ENCODE measurements at regions not wholly inside any gene's neighbourhood (a gene's known extent, or its start where the extent isn't known, plus 50 kb on each side); places are given as distances from the start of the nearest gene placed in this dataset.
"Not testable (repeated sequence)": the region's sequence is repeated elsewhere in the genome, so short reads cannot be mapped to it uniquely, and the experiment has no call there.

DNA sequence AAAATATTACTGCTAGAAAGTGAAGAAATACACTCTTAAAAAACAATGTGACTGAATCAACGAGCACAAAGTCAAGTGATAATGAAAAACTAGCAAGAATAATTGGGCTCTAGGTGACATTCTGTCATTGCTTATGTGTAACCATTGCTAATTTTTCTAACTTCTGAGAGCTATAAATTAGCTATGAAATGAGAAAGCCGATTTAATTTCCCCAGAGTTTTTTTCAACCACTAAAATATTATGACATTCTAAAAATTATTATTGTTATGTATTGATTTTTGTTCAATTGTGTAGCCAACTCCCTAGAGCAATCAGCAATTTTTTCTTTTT lies 458.6 kb upstream of the ATXN8OS start:
- DNase-seq, result no peak

DNA sequence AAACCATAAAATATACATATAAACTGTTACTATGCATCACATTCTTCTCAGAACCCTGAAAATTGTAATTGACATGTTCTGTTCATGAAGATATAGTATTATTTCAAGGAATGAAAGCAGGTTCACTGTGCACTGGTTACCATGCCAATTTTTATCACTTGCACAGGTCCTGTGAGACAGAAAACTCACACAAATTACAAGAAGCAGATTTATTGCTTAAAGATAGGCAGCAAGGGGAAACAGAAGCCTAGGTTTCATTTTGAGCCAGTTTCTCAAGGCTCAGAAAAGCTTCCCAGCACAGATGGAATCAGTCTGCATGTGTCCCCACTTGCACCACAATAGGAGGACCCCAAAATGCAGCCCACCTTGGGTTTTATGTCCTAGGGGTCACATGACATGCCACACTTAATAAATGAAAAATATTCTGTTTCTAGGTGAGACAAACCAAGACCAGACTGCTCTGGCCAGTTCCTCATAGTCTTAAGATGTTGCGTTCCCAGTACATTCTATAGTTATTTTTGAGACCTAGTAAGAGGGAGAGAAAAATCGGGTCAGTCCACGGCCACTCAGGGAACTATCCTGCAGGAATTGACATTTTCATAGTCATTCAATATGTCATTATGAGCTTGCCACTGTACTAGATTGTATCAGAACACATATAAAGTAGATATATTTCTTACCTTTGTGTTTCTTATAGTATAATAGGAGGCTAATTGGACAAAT lies 459.1 kb upstream of the ATXN8OS start:
- DNase-seq, result no peak

DNA sequence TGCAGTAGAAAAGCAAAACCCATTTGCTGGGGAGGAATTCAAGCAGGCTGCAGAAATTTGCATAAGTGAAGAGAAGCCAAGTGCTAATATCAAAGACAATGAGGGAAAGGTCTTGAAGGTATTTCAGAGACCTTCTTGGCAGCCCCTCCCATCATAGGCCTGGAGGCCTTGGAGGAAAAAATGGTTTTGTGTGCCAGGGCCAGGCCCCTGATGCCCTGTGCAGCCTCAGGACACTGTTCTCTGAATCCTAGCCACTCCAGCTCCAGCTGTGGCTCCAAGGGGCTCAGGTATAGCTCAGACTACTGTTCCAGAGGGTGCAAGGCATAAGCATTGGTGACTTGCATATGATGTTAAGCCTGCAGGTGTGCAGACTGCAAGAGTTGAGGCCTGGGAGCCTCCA lies 463.2 kb upstream of the ATXN8OS start:
- no peak for DNase-seq

DNA sequence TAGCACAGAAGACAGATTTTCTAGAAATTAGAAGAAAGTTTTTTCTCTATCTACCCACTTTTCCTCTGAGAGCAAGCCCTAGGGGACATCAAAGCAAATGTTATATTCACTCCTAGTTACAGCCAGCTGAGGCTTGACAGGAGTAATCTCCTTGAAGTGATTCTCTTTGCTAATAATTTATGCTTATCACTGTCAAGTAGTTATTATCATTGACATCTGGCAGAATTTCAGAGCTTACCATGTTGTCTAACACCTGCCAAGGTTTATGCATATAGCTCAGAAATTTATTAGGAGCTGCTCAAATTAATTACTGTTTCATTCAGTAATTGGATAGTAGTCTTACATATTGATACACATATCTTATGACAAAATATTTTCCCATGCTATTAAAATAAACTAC lies 465.9 kb upstream of the ATXN8OS start:
- no peak for DNase-seq

DNA sequence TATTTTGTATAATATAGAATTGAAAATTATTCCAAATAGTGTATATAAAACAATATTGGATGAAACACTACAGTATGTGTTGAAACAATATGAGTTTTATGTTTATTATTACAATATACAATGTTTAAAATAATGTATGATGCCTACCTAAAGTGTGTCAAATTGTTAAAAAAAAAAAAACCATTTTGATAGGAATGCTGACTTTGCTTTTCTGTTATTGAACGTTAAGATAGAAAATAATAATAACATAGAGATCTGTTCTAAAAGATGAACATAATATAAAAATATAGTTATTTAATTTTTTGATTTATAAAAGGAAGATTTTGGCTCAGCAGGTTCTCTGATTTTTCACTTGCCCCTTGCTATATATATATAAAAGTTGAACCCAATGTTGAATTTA lies 474.6 kb upstream of the ATXN8OS start:
- DNase-seq, result no peak

DNA sequence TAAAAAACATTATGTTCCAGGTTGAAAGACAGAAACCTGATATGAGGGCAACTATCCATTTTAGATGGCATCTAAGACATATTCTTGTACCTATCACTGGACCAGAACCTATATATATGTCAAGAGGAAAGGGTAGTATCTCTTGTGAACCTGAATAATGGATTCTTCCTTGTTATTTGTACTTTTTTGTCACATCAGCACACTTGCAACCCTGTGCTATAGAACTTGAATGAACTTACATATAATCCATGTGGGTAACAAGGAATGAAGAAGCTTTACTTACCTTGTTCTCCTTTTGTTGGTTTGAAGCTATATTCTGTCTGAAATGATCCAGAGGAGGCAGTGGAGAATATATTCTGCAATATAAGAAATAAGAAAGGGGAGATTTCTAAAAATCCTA lies 483.7 kb upstream of the ATXN8OS start:
- DNase-seq, result no peak

DNA sequence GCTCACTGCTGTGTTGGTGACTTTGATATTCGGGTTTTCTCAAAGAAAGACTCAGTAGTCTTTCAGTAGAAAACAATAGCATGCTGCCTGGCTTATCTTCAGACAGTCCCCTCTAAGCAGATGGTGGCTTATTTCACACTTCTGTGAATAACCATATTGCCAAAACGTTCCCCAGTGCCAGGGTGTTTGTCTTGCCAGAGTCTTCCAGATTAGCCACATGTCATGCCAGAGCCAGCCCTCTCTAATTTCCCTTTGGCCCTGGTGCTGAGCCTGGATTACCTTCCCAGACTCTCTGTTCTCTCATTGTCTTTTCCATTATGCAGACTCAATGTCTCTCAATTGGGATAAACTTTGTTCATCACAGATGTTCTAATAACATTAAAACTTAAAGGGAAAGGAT lies 488.0 kb upstream of the ATXN8OS start:
- no peak for DNase-seq

DNA sequence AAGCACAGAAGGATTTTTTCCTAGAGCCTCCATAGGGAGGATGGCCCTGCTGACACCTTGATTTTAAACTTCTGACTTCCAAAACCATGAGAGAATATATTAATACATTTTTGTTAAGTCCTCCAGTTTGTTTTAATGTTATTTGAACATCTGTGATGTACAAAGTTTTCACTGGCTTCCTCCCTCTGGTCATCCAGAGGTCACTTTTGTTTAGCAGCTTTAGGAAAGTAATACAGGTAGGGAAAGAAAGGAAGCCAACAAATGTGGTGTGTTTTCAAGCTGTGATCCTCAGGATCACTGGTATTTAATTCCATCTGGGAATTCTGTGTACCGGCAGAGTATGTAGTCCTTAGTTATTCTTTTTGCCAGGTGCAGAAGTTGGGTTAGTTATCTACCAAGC lies 488.8 kb upstream of the ATXN8OS start:
- DNase-seq, result no peak

DNA sequence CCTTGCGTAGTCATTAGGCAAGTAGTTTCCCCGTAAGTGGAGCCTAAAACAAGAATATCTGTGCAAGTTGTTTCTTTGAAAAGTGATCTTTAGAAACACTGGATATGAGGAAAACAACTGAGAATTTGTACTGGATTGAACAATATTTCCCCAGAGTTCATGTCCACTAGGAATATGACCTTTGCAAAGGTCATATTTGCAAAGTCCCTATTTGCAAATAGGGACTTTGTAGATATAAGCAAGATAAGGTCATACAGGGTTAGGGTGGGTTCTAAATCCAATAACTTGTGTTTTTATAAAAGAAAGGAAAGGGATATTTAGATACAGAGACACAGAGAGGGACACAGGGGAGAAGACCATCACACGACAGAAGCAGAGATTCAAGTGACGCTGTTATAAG lies 489.2 kb upstream of the ATXN8OS start:
- DNase-seq, result no peak

DNA sequence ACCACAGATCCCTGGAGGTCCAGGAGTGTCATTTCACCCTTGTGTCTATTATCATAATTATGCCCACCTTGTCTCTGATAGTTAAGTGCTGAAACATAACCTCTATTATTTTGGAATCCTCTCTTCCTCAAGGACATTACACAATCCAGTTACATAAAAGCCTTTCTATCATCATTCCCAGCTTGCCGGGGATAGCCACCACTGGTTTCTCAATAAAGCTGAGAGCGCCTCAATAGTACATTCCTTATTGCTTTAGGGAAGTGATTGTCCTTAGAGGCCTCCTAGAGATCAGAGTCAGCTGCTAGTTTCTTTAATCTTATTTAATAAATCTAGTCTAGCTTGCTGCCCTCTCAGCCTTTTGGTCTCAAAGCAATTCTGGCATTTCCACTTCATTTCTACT lies 490.0 kb upstream of the ATXN8OS start:
- no peak for DNase-seq

DNA sequence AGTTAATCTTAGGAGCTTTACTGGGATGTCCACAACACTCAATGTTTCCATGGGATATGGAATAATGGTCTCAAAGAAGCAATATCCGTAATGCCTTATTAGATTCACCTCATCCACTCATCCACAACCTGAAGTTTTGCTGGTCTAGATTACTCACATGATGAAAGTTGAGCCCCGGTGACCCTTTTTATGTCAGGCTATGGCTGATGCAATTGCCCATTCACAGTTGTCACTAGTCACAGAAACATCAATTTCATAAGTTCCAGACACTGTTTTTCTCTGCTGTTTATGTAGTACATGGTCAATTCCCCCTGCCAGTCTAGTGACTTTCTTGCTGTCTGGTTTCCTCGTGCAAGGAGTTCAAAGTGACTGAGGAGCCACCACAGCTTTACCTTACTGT lies 491.2 kb upstream of the ATXN8OS start:
- no peak for DNase-seq

DNA sequence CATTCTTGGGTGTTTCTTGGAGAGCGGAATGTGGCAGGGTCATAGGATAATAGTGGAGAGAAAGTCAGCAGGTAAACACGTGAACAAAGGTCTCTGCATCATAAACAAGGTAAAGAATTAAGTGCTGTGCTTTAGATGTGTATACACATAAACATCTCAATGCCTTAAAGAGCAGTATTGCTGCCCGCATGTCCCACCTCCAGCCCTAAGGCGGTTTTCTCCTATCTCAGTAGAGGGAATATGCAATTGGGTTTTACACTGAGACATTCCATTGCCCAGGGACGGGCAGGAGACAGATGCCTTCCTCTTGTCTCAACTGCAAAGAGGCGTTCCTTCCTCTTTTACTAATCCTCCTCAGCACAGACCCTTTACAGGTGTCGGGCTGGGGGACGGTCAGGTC lies 492.6 kb upstream of the ATXN8OS start:
- not testable (repeated sequence) for DNase-seq

DNA sequence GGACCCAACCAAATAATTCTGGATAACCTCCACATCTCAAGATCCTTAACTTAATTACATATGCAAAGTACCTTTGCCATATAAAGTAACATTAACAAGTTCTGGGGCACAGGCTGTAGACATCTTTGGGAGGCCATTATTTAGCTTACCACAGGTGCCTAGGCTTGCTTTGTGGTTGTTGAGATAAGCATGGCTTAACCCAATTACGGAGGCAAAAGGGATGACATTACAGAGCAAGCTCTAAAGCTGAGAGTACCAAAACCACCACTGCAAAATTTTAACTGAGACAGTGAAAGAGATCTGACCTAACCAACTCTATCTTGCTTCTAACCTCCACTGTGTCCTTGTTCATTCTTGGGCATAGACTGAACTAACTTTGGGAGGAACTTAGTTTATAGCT lies 502.9 kb upstream of the ATXN8OS start:
- DNase-seq, result no peak

DNA sequence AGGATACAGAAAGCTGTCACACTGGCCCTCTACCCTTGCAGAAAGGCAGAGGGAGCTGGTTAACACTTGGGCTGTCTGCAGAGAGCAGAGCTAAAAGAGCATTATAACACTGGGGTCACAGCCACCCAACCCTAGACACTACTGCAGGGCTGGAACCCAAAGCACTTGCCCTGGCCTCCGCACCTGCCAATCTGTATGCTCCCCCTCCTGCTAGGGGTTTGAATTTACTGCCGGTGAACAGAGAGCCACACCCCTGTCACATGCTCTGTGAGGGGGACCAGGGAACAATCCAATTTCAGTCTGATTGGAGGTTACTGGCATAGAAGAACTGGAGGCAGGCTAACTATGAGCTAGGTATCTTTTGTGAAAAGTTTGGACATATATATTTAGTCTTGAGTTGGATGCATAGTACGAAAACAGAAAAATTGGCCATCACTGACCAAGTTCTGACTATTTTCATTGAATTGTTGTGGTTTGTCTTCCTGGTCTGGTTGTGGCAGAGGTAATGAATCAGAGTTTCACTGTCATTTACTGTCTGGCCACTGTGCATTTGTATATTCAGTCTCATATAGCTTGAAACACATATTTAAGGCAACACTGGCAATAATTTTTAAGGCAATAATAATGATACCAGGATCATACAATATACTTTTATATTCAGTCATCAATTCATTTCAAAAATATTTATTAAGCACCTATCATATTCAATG lies 504.3 kb upstream of the ATXN8OS start:
- DNase-seq, result no peak

DNA sequence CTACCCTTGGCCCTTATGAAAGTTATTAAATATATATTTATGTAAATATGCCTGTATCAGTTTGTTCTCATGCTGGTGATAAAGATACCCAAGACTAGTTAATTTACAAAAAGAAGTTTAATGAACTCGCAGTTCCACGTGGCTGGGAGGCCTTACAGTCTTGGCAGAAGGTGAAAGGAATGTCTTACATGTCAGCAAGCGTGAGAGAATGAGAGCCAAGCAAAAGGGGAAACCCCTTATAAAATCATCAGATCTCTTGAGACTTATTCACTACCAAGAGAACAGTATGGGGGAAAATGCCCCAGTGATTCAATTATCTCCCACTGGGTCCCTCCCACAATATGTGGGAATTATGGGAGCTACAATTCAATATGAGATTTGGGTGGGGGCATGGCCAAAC lies 506.0 kb upstream of the ATXN8OS start:
- DNase-seq, result no peak

DNA sequence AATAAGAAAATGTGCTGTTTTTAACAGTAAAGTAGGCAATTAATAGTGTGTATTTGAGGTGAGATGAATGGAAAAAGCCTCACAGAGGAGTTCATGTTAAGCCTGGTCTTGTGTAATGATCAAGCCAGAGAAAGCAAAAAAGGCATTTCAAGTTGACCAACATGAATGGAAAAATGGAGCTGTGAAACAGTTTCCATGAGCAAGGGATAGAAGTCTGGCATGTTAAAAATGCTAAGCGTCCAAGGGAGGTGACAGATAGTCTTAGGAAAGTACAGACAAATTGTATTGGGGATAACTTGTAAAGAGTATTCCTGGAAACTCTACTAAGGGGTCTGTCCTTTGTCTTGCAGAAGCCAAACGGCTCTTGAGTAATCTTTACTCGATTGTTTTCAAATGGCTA lies 506.8 kb upstream of the ATXN8OS start:
- DNase-seq, result no peak

DNA sequence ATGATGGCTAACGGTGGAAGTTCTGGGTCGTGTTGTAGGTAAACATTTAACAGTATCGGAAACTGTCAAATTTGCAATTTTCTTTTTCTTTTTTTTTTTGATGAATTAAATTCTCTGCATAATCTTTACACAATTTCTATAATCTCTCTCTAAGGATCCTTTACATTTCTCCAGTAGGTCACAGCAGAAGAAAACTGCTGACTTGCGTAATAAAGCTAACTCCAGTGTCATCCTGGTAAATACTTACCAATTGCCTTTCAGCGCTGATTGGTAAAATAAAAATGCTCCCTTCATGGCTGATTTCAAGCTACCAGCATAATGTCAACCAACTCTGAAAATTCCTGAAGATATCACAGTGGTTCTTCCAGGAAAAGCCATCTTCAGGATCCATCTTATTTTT lies 510.5 kb upstream of the ATXN8OS start:
- DNase-seq, result no peak

DNA sequence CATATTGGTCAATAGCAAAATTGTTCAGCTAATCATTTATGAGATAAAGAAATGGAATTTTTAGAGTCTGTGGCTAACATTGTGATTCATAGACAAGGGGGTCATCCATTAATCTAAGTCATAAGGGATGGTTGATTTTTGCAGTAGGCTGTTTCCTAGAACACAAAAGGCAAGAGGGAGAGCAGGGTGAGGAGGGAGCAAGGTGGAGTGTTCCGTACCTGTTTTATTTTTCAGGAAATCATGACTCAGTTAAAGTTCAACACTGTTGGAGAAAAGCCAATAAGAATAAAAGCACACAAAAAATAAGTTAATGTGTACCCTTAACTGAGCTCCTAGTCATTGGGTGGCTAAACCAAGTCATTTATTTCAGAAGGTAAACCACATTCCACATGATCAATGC lies 512.4 kb upstream of the ATXN8OS start:
- DNase-seq, result no peak

DNA sequence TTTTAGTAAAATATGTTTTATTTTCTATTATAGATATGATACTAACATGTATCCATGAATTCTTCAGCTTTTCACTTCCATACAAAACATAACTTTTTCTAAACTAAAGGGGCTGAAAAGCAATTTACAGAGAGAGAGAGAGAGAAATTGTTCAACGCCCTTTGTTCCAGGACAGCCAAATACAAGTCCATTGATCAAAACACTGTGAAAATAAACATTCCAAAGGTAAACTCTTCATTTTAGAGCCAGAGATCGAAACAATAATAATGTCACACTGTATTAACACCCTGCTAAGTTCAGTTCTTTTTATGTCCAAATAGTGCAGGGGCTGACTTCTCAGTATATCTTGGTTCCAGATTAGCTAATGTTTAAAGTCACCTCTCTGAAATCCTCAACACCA lies 516.2 kb upstream of the ATXN8OS start:
- DNase-seq, result no peak

DNA sequence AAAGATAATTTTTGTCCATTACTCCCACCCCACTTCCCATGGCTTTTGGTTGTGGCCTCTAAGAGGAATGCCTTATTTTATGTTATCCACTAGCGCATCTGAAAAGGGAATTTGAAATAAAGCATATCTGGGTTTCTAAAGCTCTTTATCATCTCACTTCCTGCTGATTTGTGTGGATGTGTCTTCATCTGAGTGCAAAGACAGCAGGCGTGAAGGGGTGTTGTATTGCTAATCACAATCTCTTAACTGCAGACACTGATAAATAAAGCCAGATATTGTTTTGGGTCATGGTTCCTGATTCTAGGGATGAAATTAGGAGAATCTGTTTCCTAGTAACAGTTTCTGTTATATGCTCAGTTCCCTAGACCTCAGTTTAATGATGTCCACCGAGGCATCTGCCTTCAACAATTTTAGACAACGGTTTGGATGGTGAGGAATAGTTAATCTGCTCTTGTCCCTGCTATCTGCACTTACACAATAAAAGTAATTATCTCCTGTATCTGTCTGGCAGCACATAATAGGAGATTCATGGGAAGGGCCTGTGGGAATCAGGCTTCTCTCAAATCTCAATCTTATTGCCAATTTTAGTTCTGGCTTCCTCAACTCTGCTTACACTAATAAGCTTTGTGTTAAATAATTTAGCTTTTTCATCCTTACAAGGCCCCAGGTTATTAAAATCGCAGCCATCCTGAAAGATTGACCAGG lies 517.9 kb upstream of the ATXN8OS start:
- no peak for DNase-seq

DNA sequence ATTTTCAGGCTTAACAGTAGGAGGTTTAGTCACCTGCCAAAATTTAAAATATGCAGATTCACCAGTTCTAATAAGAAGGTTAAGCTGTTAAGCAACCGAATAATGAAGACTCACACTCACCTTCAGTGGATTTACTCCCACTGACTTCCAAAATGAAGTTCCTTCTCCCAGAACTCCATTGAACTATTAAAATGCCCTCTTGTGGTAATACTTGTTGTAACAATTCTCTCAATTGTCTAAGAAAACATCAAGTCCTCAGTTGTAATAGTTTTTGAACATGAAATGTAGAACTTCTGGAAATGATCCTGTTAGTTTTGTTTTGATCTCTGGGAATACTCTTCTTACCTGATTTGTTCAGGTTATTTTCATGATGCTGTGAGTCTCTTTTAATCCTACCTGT lies 522.0 kb upstream of the ATXN8OS start:
- DNase-seq, result no peak

DNA sequence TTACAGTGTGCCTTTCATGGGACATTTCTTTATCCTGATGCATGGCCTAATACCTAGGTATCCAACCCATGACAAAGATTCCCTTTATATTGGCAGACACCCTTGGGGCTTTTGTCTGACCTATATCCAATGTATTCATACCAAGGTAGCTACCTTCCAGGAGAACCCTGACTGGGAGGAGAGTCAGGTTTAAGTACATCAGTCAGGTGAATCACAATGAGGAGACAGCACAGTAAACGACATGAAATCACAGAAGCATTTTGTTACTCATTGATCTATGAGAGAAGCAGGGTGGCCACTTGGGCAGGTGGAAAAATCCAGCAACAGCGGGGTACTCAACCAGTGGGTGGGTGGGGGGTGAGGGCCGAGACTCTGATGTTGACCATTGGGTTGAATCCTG lies 527.4 kb upstream of the ATXN8OS start:
- no peak for DNase-seq

DNA sequence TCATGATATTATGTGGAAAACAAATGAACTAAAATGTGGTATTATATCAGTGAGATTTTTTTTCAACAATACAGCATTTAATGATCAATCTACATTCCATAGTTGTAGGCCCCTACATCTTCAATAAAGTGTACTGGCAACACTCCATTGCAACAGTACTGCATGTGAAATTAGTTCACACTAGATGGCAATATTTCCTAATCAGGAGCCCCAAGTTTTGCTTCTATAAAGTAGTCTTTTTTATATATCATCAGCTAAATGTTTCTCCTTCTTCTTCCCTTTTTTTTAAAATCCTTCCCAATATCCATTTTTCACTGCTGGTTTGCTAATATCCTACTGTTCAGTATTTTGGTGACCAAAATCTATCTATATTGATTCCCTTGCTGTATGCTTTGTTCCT lies 528.3 kb upstream of the ATXN8OS start:
- DNase-seq, result no peak

DNA sequence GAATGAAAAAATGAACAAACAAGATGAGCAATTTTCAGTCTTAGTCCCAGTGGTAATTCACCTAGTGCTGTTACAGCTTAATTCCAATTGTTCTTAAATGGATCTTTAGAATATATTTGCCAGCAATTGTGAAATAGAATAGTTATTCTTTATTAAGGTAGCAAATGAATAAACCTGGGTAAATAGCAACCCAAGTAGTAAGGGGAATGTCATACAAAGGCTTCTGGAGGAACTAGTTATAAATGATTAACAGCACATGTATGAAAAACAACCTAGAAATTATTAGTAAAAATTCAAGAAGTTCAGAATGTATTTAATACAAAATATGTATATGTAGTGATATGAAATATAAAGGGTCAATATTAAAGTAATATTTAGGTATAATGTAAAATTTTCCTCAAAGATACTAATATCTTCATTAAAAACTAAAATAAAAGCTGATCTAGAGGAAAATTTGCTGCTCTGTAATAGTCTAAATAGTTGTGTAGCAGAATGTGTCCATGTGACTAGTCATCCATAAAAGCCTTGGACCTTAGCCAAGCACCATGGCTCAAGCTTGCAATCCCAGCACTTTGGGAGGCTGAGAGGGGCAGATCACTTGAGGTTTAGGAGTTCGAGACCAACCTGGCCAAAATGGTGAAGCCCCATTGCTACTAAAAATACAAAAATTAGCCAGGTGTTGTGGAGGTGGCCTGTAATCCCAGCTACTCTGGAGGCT lies 535.9 kb upstream of the ATXN8OS start:
- DNase-seq, result no peak
